Stimulated activated CD8-positive, alpha-beta memory T cell treated with anti-CD3 and anti-CD28 coated beads, Interleukin-4, amount 100 ng/mL, for 4 hours (primary cell): ENCODE measurements at regions not wholly inside any gene's neighbourhood (a gene's known extent, or its start where the extent isn't known, plus 50 kb on each side); places are given as distances from the start of the nearest gene placed in this dataset.
"Not testable (repeated sequence)": the region's sequence is repeated elsewhere in the genome, so short reads cannot be mapped to it uniquely, and the experiment has no call there.

ENCODE experiments used
- DNase-seq, 2 donors: peaks; one replicate each; pipeline ENCODE4 v3.0.0-alpha.2; 2020; ENCODE audit warnings: low read depth in 2 of 2, low spot score in 1 of 2

DNA sequence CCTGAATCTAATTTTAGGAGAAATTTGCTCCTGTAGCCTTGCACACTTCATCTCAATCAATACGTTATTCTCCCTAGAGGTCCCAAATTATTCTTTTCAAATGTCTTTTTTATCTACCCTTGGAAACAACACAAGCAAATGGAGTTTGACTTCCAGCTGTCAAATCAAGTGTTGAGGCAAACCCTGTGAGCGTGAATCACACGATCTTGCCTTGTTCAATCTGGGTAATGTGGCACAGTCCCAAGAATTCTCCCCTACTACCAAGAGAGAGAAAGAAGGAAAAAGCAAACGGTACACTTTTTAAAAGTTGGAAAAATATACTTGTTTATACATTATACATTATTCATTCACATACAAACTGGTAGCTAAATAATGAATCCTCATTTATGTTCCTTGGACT lies 2035.3 kb upstream of the CELF4 start:
- no peak for DNase-seq

DNA sequence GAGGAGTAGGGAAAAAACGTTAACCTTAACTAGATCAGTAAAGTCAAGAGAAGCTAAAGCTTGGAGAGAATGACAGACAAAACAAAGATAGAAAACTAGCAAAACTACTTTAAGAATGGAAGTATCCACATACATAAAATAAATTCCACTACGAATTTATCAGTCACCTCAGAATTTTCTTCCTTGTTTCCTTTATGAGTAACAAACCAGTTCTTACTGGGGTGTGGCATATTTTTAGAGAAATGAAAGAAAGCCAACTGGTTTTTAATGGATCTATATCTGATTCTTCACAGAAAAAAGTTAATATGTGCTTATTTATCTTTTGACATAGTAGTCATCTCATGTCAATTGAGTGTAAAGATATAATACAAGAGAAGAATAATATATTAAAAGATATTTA lies 2033.7 kb upstream of the CELF4 start:
- DNase-seq: no peak

DNA sequence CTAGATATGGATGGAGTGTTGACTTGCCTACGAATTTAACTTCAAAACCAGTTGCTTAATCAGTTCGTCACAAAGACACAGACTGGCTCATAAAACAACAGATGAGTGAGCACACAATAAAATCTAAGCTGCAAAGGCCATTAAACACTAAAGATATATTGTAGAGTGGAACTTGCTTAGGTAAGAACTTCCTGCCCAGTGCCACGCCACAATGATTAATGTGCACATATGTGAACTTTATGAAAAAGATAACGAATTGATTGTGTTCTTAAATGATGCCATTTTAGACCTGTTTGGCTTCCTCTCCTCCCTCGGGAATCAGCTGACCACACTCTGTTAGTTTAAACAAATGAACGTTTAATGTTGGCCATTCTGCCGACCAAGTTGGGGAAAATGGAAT lies 2031.3 kb upstream of the CELF4 start:
- no peak for DNase-seq

DNA sequence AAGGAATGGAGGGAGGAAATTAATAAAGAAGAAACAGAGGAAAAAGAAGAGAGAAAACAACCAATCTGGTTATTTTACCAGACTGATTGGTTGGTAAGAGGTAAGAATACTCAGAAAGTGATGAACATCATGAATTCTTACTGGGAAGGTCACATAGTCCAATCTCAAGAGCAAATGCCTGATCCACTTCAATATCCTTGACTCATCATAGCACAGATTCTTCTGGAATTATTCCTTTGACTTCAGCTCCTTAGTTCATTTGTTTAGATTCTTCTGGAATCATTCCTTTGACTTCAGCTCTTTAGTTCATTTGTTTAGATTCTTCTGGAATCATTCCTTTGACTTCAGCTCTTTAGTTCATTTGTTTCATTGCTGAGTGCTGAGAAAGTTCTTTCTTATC lies 2030.6 kb upstream of the CELF4 start:
- DNase-seq: no peak

DNA sequence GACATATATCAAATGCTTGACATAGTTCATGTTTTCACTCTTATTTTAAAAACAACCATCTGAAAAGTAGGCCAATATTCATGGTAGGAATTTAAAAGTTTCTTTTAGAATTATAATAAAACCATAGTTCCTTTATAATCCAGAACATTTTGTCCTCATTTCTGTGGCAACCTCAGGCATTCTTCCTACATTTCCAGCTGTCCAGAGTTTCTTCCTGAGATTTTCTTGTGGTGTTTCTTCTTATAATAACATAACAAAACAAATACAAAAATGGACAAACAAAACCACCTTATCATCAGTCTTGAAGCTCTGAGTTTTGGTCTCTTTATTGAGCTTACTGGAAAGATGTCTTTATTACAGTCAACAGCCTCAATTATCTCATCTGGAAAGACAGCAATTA lies 2028.6 kb upstream of the CELF4 start:
- no peak for DNase-seq

DNA sequence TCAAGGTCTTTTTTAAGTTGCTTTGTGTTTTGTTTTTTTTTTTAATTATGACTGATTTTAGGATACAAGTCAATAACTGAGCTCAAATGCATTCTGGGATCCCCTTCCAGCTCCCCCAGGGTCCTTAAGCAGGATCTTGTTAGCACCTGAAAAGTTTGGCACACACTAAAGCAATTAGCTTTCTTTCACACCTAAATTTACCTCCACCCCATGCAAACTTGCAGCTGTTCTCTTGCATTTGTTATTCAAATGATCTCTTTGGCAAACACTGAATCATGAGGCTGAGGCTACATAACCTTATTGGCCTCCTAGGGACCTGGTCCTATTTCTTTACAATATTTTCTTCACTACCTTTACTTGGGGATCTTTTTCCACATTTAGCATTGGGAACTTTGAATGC lies 2026.1 kb upstream of the CELF4 start:
- no peak for DNase-seq

DNA sequence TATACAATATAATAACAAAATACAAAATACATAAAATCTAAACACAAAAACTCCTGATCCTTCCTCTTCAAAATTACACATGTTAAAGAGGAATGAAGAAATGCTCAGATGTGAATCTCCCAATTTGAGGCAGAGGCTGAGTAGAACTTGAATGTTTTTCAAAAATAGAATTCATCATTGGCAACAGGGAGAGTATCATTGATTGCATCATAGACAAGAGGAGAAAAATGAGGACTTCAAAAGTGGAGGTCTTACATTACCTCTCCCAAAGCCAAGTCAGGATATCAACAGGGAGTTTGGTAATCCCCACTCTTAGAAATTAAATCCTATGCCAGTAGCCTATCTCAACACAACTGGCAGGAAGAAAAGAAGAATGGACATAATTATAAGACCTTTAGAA lies 2023.9 kb upstream of the CELF4 start:
- no peak for DNase-seq

DNA sequence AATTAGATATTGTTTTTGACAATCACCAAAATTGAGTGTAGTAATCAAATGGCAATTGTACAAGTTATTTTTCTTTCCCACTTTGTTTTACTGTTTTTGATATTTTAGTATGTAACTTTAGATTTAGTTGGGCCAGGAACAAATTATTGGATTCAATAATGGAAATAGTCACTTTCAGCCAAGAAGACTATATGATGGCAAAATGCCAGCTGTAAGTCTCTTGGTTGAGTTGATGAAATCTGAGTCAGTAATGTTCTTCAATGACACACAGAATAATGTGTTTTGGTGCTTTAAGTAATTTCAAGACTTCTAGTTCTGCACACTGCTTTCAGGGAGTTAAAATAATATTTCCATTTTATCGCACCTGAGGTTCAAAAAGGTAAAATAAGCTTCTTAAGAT lies 2022.0 kb upstream of the CELF4 start:
- DNase-seq: no peak

DNA sequence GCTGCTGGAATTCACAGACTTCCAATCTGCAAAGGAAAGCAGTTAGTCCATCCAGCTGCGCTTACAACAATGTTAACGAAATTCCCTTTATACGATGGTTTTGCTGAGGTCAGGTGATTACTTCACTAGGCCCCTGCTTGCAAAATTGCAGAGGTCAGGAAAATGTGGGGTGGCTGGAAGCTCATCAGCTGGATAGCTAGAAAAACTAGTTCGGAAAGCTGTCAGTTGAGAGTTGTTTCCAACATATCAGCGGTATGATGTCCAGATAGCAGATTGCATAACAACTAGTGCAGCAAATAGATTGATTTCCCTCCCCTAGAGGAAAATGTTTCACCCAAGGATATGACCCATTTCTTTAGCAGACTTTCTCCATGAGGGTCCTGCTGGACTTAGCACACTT lies 2021.1 kb upstream of the CELF4 start:
- no peak for DNase-seq

DNA sequence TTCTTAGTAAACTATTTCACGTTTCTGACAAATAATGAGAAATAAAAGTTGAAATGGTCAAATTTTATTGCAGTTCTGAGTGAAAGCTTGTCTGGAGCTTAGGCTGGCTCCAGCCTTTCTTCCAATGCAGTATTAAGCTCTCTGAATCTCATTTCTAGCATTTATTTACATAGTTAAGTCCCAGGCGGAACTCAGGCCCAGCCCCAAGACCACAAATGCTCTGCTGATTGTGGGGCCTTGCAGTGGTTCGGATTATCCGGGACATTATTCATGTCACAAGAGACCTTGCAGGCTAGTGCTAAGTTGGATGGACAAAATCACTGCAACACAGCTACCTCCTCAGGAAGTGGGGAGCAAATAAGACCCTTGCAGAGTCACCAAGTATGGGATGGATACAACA lies 2009.3 kb upstream of the CELF4 start:
- no peak for DNase-seq

DNA sequence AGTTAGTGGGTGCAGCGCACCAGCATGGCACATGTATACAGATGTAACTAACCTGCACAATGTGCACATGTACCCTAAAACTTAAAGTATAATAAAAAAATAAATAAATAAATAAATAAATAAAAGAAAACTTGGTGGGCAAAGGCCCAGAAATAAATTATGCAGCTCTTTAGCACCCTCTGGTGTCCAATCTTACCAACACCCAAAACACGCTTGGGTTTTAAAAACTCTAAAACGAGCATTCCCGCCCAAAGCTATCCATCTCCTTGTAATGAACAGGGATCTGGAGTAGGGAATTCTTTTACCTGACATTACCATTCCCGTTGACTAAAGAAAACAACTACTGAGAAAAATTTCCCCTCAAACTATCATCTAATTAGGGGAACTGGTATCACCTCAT lies 2005.9 kb upstream of the CELF4 start:
- DNase-seq: no peak

DNA sequence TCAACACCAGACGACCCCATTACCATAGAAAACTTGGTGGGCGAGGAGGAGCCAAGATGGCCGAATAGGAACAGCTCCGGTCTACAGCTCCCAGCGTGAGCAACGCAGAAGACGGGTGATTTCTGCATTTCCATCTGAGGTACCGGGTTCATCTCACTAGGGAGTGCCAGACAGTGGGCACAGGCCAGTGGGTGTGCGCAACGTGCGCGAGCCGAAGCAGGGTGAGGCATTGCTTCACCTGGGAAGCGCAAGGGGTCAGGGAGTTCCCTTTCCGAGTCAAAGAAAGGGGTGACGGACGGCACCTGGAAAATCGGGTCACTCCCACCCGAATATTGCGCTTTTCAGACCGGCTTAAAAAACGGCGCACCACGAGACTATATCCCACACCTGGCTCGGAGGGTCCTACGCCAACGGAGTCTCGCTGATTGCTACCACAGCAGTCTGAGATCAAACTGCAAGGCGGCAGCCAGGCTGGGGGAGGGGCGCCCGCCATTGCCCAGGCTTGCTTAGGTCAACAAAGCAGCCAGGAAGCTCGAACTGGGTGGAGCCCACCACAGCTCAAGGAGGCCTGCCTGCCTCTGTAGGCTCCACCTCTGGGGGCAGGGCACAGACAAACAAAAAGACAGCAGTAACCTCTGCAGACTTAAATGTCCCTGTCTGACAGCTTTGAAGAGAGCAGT lies 2000.1 kb upstream of the CELF4 start:
- not testable (repeated sequence) for DNase-seq

DNA sequence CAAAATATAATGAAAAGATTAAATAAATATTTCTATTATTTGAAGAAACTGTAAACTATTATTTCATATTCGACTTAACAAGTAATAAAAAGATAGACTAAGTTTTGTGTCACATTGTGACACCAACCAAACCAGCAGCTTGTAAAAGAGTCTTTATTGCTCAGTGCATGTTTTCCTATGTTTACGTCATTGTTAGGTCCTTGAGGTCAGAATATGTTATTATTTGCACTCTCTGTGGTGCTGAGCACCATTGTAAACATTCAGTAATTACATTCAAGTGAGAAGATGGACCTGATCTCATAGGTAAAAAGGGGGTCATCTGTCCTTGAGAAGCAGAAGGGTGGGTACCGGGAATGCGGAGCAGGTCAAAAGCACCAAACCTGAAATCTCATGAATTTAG lies 1999.1 kb upstream of the CELF4 start:
- DNase-seq: no peak

DNA sequence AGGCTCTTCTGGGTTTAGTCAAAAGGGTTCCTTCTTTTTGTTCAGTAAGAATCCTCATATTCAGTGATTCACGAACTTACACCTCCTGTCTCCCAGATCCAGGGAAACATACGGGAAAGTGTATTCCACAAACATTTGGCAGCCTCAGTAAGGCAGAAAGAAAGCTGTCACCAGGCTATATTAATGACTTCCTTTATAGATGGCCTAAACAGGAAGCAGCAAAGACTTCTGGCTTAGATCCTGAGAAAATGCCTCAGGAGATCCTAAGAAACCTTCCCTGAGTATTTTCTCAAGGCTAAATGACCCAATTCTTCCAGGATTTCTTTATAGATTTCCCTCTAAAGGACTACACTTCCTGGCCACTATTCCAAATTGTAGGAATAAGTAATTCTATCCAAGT lies 1995.5 kb upstream of the CELF4 start:
- DNase-seq: no peak

DNA sequence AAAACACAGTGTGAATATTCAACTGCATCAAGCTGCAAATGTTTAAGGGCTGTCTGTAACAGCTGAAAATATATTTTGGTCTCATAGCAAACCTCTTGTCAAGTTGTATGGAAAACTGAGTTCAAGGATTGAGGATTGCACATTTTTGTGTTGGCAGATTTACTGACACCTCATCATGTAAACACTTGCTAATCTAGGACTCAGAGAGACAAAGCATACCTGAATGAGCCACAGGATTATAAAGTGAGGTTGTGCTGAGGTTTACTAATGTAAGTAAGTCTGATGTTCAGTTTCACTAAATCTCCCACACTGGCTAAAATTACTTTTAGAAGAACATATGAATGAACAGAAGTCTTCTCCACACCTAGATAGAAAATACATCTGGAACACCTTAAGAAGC lies 1993.1 kb upstream of the CELF4 start:
- no peak for DNase-seq

DNA sequence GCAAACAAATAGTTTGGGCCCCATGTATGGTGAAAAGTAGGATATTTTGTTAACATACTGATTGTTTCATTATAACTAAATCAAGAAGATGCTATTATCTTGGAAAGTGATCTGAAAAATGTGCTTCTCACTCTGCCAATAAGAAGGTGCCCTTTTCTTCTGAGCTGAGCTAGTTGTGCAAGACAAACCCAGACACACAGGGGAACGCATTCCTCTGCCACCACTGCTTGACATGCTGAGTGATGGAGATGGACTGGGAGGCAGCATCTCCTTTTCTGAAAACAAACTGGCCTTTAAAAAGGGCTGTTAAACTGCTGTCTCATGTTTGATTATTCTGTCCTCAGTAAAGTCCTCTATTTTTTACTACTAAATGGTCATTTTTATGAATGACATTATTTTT lies 1989.9 kb upstream of the CELF4 start:
- DNase-seq: no peak

DNA sequence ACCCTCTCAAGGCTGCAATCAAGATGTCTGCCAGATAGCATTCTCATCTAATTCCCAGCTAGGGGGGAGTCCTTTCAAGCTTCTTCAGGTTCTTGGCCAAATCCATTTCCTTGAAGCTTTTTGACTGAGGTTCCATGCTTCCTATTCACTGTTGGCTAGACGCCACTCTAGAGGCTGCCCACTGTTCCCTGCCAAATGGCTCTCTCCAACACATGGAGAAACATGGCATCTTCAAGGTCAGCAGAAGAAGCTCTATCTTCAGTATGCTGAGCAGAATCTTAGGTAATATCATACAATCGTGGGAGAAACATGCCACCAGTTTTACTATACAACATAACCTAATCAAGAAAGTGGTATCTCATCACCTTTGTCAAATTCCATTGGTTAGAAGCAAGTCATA lies 1985.1 kb upstream of the CELF4 start:
- DNase-seq: no peak

DNA sequence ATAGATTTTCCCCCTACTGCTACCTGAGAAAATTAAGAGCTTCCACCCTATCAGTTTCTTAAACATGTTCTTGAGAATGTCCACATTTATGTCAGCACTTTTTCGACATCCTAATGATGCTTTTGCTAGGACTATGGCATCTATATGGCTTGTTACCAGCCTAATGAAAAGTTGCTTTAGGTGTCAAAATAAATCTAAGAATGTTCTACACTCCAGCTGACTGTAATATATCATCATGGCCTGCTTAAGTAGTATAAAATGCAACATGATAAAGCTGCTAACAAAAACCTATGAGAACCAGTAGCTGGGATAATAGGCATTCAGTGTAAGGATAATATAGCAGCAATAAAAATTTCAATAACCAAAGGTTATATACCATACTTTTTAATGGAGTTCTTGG lies 1983.5 kb upstream of the CELF4 start:
- DNase-seq: no peak

DNA sequence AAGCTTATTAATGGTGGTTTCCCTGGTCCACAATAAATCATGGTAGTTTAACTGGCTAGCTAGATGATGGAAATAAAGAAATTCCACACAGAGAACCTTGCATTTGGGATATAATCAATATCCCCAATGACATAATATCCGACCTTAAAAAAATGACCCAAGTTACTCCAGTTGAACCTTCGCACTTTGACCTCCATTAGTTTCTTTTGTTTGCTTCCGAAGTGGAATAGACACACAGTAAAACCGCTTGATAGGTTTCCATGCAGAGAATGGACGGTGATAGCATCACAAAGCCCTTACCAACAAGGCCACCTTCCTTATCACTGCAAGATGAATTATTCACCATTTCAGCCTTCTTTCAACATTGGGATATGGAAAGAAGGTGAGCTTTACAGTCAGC lies 1966.1 kb upstream of the CELF4 start:
- no peak for DNase-seq

DNA sequence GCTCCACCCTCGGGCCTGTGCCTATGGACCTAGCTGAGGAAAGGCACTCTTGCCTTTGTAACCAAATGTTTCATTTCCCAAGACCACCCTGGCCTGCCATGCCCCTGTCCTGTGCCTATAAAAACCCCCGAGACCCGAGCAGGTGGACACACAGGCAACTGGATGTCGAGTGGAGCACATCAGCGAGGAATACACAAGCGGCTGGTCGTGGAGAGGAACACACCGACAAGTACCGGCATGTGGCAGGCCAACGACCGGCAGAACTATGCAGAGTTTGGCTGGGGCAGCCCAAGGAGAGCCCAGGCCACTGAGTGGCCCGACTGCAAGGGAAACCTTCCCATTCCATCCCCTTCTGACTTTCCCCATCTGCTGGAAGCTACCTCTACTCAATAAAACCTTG lies 1963.8 kb upstream of the CELF4 start:
- DNase-seq: no peak

DNA sequence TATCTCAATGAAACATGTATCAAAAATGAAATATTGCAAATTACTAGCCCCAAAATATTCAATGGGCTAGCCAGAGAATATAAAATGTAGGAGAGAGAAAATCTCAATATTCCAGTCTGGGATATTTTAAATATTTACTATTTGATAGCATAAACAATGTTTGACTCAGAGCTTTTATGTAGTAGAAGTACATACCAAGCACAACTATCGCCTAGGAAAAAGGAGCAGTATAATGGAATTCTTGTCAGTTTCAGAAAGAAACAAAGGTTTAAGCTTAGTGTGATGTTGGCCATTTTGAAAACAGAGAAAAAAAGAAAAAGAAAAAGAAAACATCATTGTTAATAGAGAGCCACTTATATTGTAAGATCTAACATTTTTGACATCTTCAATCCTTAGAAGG lies 1961.9 kb upstream of the CELF4 start:
- no peak for DNase-seq

DNA sequence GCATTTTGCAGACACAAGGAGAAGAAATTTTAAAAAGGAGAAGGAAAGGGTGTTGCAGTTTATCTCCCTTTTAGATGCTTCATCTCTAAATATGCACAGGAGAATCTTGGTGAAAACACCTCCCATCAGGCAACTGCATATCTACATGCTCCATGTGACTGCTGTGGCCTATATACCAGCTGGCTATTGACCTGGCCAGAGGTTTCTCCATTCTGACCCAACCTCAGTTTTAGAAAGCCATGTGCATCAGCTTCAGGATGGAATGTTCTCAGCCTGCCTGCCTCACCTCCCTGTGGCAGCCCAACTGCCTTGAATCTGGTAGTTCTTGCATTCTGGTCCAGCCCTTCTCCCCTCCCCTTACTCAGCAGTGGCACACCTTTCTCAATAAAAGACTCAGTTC lies 1958.8 kb upstream of the CELF4 start:
- DNase-seq: no peak

DNA sequence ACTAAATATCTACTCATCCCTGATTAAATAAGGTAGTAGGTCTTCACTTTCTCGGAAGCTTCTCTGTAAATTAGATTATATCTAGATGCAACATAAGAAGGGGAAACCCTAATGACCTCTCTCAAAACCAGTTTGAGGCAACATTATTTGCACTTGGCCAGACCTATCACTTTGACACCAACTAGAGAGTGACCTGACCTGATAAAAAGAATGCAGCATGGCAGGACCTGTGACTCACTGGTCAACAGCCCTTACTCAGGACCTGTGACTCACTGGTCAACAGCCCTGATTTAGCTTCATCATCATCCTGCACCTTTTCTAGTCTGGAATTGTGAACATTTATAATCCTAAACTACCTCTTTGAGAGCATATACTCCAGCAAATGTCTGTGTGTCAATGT lies 1957.7 kb upstream of the CELF4 start:
- no peak for DNase-seq

DNA sequence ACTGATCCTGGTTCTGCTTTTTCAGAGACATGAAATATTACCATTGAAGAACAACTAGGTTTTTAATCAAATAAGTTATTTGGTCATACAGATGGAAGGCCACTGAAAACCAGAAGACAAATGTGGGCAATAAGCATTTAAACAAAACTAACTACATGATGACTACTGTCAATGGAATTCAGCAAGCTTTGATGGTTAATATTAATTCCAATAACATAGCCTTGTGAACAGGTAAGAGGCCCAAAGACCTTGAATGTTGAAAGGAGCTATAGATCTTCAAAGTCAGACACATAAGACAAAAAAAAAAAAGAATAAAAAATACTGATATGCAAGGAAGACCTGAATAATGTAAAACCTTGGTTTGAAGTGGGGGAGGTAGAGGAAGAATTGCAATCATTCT lies 1955.6 kb upstream of the CELF4 start:
- DNase-seq: no peak
